NCI-H1092 (cell line): ENCODE measurements at regions not wholly inside any gene's neighbourhood (a gene's known extent, or its start where the extent isn't known, plus 50 kb on each side); places are given as distances from the start of the nearest gene placed in this dataset.
"Not testable (repeated sequence)": the region's sequence is repeated elsewhere in the genome, so short reads cannot be mapped to it uniquely, and the experiment has no call there.

Experiments
- DNase-seq: peaks from one replicate; lab custom pipeline; 2025; lab: John Stamatoyannopoulos, UW

- no peak for DNase-seq
These were observed 738.7 kb upstream of the CHAC2 start for GRCh38 chr2:53028746-53029423.

GRCh38 chr2:53028225-53028624 is 739.4 kb upstream of the CHAC2 start:
- no peak for DNase-seq

GRCh38 chr2:53022248-53022647 is 745.4 kb upstream of the CHAC2 start:
- not testable (repeated sequence) for DNase-seq

- no peak for DNase-seq
These were observed 745.8 kb upstream of the CHAC2 start for GRCh38 chr2:53021828-53022227.

GRCh38 chr2:53021292-53021691 is 746.3 kb upstream of the CHAC2 start:
- DNase-seq, result no peak

- DNase-seq, result no peak
These were observed 748.7 kb upstream of the CHAC2 start for GRCh38 chr2:53018825-53019425.

- DNase-seq, result no peak
These were observed 760.6 kb upstream of the CHAC2 start for GRCh38 chr2:53006980-53007379.

- DNase-seq, result no peak
These were observed 763.2 kb upstream of the CHAC2 start for GRCh38 chr2:53004413-53004812.

- DNase-seq, result no peak
These were observed 772.2 kb upstream of the CHAC2 start for GRCh38 chr2:52995424-52995823.

GRCh38 chr2:52976143-52976949 is 791.3 kb upstream of the CHAC2 start:
- DNase-seq, result no peak

- DNase-seq, result no peak
These were observed 793.5 kb upstream of the CHAC2 start for GRCh38 chr2:52974127-52974526.

GRCh38 chr2:52970642-52971041 is 797.0 kb upstream of the CHAC2 start:
- no peak for DNase-seq

- DNase-seq, result no peak
These were observed 799.6 kb upstream of the CHAC2 start for GRCh38 chr2:52968043-52968442.

GRCh38 chr2:52964916-52965530 is 802.6 kb upstream of the CHAC2 start:
- no peak for DNase-seq

GRCh38 chr2:52961403-52961802 is 806.2 kb upstream of the CHAC2 start:
- no peak for DNase-seq

- DNase-seq, result no peak
These were observed 806.7 kb upstream of the CHAC2 start for GRCh38 chr2:52960881-52961280.

- DNase-seq, result no peak
These were observed 807.8 kb upstream of the CHAC2 start for GRCh38 chr2:52959801-52960200.

GRCh38 chr2:52956766-52957165 is 810.8 kb upstream of the CHAC2 start:
- no peak for DNase-seq

- DNase-seq, result no peak
These were observed 811.5 kb upstream of the CHAC2 start for GRCh38 chr2:52956118-52956517.

- no peak for DNase-seq
These were observed 812.5 kb upstream of the CHAC2 start for GRCh38 chr2:52955079-52955478.

- no peak for DNase-seq
These were observed 827.5 kb upstream of the CHAC2 start for GRCh38 chr2:52940101-52940500.

GRCh38 chr2:52939250-52939649 is 828.4 kb upstream of the CHAC2 start:
- no peak for DNase-seq

GRCh38 chr2:52936029-52936428 is 831.6 kb upstream of the CHAC2 start:
- no peak for DNase-seq
